ENCODE measurements at regions not wholly inside any gene's neighbourhood (a gene's known extent, or its start where the extent isn't known, plus 50 kb on each side); places are given as distances from the start of the nearest gene placed in this dataset.

DNA sequence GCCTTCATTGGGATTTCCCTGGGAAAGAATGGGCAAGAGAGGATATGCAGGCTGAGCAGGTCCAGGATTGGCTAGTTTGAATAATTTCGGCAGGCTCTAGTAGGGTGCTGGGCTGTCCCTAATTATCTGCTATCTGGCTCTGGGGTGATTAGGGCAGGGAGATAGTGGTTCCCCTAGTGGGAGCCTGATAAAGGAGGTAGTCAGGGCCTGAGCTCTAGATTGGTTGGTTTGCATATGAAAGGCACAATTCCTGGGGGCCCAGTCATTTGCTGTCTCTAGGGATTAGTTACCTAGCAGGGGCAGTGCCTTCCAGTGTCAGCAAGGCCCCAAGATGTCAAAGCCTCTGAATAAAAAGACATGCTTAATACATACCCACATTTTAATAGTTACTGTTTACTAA lies 690.1 kb upstream of the KLHL29 start:
- ChIA-PET CTCF (ENCODE audit: low intra/inter-chr PET ratio, low total read pairs) (no interaction called here), POLR2A (no interaction called here)
- in situ Hi-C loops (cut with HindIII; ENCODE audit: extremely low pct_ligation_motif_present, low pct_unique_long_range_greater_than_20kb) (no loop called here), intact Hi-C loops (cut with micrococcal nuclease; ENCODE audit: unreplicated experiment) (no loop called here)
- no peak overlapping the region for H3K4me2 ChIP-seq (ENCODE audit: low read depth, low read length)
- H4K20me1 ChIP-seq (ENCODE audit: insufficient read depth, low read length): no peaks in the 10 kb centered on the region
- no peaks in the 10 kb centered on the region for H3K4me1 ChIP-seq (ENCODE audit: insufficient read depth, low read length)
- peaks cover 93% of the 10 kb centered on the region for H3K9me3 ChIP-seq (ENCODE audit: low read length)
- H3K9ac ChIP-seq (ENCODE audit: insufficient read depth, low read depth, low read length): no peak overlapping the region
- 0% methylated on average over 1 of the region's 1 CpG for WGBS (ENCODE audit: low lambda C conversion rate)
- FAIRE-seq (no peak), ATAC-seq (no peak), DNase-seq (ENCODE audit: low spot score) (no peak)
- no peak overlapping the region for H2AFZ ChIP-seq (ENCODE audit: low read length)
- no peak overlapping the region for H3K4me3 ChIP-seq (replicated peaks in 1 of 3; ENCODE audit: insufficient read depth in 1 of 3, low read depth in 2 of 3, low read length in 3 of 3)
- no peaks in the 10 kb centered on the region for H3K79me2 ChIP-seq (ENCODE audit: insufficient read depth, low read length)
- no peak overlapping the region for H3K27ac ChIP-seq (ENCODE audit: extremely low read length, insufficient read depth, low read length)
- H3K36me3 ChIP-seq (replicated peaks in 1 of 2; ENCODE audit: control insufficient read depth in 1 of 2, insufficient read depth in 2 of 2, low read length in 2 of 2): no peaks in the 10 kb centered on the region
- BruUV-seq (replicated peaks): no TSS peak
- TF ChIP-seq FOXA1 (IDR thresholded peaks at IDR 0.05): no peak
- no peak for TF ChIP-seq FOXA1 (CRISPR knock-in tag; IDR thresholded peaks at IDR 0.05)
- TF ChIP-seq ZNF614 (CRISPR knock-in tag; IDR thresholded peaks at IDR 0.05; ENCODE audit: borderline replicate concordance): no peak
- TF ChIP-seq, protein P1, sequence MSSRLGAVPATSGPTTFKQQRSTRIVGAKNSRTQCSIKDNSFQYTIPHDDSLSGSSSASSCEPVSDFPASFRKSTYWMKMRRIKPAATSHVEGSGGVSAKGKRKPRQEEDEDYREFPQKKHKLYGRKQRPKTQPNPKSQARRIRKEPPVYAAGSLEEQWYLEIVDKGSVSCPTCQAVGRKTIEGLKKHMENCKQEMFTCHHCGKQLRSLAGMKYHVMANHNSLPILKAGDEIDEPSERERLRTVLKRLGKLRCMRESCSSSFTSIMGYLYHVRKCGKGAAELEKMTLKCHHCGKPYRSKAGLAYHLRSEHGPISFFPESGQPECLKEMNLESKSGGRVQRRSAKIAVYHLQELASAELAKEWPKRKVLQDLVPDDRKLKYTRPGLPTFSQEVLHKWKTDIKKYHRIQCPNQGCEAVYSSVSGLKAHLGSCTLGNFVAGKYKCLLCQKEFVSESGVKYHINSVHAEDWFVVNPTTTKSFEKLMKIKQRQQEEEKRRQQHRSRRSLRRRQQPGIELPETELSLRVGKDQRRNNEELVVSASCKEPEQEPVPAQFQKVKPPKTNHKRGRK (CRISPR knock-in tag; IDR thresholded peaks at IDR 0.05): no peak
- no peak for TF ChIP-seq KDM5A (IDR thresholded peaks at IDR 0.05; ENCODE audit: borderline replicate concordance, low read length)
- TF ChIP-seq ZNF790 (CRISPR knock-in tag; IDR thresholded peaks at IDR 0.05; ENCODE audit: borderline replicate concordance): no peak
- no peak for TF ChIP-seq ZNF558 (CRISPR knock-in tag; IDR thresholded peaks at IDR 0.05; ENCODE audit: borderline replicate concordance)
- TF ChIP-seq ZKSCAN8 (CRISPR knock-in tag; IDR thresholded peaks at IDR 0.05; ENCODE audit: borderline replicate concordance): no peak
- TF ChIP-seq MTA3 (CRISPR knock-in tag; IDR thresholded peaks at IDR 0.05): no peak
- TF ChIP-seq FOXP1 (IDR thresholded peaks at IDR 0.05): no peak
- TF ChIP-seq FOXP1 (CRISPR knock-in tag; IDR thresholded peaks at IDR 0.05): no peak
- no peak for TF ChIP-seq NR2F2 (IDR thresholded peaks at IDR 0.05; ENCODE audit: borderline replicate concordance, low read depth)
- TF ChIP-seq CHD4 (IDR thresholded peaks at IDR 0.05; ENCODE audit: borderline replicate concordance, low read length): no peak
- TF ChIP-seq, protein P2, sequence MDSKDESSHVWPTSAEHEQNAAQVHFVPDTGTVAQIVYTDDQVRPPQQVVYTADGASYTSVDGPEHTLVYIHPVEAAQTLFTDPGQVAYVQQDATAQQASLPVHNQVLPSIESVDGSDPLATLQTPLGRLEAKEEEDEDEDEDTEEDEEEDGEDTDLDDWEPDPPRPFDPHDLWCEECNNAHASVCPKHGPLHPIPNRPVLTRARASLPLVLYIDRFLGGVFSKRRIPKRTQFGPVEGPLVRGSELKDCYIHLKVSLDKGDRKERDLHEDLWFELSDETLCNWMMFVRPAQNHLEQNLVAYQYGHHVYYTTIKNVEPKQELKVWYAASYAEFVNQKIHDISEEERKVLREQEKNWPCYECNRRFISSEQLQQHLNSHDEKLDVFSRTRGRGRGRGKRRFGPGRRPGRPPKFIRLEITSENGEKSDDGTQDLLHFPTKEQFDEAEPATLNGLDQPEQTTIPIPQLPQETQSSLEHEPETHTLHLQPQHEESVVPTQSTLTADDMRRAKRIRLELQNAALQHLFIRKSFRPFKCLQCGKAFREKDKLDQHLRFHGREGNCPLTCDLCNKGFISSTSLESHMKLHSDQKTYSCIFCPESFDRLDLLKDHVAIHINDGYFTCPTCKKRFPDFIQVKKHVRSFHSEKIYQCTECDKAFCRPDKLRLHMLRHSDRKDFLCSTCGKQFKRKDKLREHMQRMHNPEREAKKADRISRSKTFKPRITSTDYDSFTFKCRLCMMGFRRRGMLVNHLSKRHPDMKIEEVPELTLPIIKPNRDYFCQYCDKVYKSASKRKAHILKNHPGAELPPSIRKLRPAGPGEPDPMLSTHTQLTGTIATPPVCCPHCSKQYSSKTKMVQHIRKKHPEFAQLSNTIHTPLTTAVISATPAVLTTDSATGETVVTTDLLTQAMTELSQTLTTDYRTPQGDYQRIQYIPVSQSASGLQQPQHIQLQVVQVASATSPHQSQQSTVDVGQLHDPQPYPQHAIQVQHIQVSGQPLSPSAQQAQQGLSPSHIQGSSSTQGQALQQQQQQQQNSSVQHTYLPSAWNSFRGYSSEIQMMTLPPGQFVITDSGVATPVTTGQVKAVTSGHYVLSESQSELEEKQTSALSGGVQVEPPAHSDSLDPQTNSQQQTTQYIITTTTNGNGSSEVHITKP (CRISPR knock-in tag; IDR thresholded peaks at IDR 0.05; ENCODE audit: low read depth): no peak
- TF ChIP-seq NR3C1 (CRISPR knock-in tag; IDR thresholded peaks at IDR 0.05): no peak
- TF ChIP-seq MYNN (CRISPR knock-in tag; IDR thresholded peaks at IDR 0.05; ENCODE audit: low read depth): no peak
- TF ChIP-seq NAIF1 (CRISPR knock-in tag; IDR thresholded peaks at IDR 0.05; ENCODE audit: borderline replicate concordance): no peak
- no peak for TF ChIP-seq RXRB (CRISPR knock-in tag; IDR thresholded peaks at IDR 0.05; ENCODE audit: borderline replicate concordance)
- TF ChIP-seq, protein P3, sequence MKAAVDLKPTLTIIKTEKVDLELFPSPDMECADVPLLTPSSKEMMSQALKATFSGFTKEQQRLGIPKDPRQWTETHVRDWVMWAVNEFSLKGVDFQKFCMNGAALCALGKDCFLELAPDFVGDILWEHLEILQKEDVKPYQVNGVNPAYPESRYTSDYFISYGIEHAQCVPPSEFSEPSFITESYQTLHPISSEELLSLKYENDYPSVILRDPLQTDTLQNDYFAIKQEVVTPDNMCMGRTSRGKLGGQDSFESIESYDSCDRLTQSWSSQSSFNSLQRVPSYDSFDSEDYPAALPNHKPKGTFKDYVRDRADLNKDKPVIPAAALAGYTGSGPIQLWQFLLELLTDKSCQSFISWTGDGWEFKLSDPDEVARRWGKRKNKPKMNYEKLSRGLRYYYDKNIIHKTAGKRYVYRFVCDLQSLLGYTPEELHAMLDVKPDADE (CRISPR knock-in tag; IDR thresholded peaks at IDR 0.05): no peak
- TF ChIP-seq, protein P4, sequence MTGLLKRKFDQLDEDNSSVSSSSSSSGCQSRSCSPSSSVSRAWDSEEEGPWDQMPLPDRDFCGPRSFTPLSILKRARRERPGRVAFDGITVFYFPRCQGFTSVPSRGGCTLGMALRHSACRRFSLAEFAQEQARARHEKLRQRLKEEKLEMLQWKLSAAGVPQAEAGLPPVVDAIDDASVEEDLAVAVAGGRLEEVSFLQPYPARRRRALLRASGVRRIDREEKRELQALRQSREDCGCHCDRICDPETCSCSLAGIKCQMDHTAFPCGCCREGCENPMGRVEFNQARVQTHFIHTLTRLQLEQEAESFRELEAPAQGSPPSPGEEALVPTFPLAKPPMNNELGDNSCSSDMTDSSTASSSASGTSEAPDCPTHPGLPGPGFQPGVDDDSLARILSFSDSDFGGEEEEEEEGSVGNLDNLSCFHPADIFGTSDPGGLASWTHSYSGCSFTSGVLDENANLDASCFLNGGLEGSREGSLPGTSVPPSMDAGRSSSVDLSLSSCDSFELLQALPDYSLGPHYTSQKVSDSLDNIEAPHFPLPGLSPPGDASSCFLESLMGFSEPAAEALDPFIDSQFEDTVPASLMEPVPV (CRISPR knock-in tag; IDR thresholded peaks at IDR 0.05): no peak
- H3K27me3 ChIP-seq (ENCODE audit: control insufficient read depth in 1 of 2, insufficient read depth in 2 of 2, low read length in 2 of 2): no peaks in the 10 kb centered on the region

All from HepG2 (cell line).